ENCODE measurements at regions not wholly inside any gene's neighbourhood (a gene's known extent, or its start where the extent isn't known, plus 50 kb on each side); places are given as distances from the start of the nearest gene placed in this dataset.

DNA sequence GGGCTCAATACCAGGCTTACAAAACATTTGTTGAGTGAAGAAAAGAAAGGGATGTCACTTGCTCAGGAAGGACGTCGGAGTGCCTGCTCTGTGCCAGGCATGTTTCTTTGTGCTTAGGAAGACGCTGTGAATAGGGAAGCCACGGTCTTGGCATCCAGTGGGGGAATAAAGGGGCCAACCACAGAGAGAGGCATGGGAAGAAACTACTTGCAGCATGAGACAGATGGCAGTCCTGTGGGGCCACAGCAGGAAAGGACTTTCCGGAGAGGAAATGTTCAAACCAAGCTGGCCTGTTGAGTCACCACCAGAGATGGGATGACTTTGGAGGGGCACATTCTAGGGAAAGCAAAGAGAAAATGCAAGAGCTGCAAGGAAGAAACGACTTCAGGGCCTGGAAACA lies 173.2 kb downstream of the CDH26 start:
- DNase-seq (ENCODE audit: low spot score), result no peak

DNA sequence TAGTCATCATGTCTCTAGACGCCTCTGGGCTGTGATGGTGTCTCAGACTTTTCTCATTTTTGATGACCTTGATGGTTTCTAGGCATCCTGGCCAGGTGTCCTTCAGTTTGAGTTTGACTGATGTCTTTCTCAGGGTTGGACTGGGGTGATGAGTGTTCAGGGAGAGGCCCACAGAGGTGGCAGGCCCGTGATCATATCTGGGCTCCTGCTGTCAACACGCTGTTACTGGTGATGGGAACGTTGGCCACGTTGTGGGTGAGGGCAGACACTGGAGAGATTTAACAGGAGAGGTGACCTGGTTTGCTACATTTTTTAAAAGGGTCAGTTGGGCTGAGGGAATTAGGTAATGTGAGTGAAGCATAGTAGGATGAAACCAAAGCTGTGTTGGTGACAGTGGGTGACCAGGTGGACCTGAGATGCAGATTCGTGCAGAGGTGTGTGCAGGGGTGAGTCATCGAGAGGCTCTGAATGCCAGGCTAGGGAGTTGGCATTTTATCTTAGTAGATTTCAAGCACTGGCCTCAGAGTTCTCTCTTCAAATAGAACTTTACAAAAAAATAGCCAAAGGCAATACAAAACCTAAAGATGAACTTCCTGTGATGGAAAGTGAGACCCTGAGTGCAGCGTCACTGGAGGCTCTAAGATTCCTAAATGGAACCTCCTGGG lies 174.1 kb downstream of the CDH26 start:
- peak; percentile 5 for DNase-seq (ENCODE audit: low spot score)

DNA sequence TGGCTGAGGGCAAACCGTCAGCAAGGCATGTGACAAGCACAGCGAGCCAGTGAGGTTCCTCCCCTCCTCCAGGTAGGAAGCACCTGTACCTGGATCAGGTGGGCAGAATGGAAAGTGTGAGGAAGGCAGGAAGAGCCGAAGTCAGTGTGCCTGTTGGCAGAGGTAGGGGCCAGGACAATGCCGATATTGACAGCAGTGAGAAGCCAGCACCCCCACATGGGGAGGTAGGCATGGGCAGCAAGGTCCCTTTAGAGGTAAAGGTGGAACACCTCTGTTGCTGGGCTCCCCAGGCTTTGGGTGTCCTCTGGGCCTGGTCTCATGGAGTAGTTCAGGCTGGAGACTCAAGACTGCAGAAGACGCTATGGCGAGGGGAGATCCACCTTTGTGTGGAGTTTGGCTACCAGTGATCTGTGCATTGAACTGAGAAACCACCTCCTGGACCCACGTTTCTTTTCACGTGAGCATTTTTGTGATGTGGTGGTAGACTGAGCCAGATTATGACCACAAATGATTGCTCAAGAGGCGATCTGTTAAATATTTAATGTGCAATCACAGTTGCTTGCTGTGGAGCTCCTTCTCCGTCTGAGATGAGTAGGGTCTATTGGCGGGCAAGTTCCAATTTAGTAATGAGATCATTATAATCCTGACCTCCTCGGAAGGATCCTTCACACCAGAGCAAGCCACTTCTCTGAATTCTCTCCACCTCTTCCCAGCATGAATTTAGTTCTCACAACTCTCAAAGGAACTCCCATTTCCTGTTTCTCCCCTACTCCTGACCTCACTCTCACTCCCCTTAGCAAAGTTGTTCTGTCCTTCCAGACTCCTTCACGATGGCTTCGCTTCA lies 174.8 kb downstream of the CDH26 start:
- no peak for DNase-seq (ENCODE audit: low spot score)

DNA sequence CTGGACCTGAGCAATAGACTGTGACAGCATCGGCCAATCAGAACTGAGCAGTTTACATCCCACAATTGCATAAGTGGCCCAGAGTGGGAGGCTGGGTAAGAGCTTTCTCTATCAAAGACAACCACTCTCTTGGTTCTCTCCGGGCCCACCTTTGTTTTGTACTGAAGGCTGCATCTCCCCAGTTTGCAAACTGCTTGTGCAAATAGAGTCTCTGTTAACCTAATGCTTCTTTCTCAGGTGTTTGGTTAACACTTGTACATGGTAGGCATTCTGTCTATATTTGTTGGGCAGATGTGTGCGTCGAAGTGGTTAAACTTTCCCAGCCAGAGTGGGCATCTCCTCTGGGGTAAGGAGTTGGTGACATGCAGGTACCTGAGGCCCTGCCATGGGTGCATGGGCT lies 177.1 kb downstream of the CDH26 start:
- no peak for DNase-seq (ENCODE audit: low spot score)

DNA sequence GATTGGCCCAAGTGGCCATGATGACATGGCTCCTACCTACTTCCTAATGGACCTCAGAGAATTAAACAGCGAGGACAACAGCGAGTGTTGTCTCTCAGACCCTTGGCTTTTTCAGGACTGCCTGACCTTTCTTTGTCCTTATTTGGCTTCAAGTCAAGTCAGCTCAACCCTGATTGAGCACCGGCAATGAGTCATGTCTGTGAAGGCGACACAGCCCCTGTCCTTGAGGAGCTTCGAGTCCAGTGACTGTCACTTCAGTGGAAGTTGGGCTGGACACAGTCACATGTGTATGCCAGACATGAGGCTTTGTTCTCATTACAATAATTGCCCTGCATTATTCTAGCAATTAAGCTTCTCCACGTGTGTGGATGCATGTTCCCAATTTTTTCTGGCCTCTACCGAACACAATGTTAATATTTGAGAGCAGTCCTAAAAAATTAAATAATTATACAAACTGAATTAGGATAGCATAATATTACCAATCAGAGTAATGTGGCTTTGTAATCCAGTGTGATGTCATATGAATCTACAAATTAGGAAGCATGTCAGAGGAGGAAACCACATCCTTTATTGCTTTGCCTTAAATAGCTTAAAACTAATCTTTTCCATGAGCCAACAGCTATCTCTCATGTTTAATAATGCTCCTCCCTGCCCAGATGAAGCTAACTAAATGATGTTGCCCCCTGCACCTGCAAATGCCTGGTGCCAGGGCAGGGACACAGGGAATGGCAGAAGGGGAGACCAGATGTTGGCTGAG lies 178.6 kb downstream of the CDH26 start:
- DNase-seq (ENCODE audit: low spot score), result no peak

DNA sequence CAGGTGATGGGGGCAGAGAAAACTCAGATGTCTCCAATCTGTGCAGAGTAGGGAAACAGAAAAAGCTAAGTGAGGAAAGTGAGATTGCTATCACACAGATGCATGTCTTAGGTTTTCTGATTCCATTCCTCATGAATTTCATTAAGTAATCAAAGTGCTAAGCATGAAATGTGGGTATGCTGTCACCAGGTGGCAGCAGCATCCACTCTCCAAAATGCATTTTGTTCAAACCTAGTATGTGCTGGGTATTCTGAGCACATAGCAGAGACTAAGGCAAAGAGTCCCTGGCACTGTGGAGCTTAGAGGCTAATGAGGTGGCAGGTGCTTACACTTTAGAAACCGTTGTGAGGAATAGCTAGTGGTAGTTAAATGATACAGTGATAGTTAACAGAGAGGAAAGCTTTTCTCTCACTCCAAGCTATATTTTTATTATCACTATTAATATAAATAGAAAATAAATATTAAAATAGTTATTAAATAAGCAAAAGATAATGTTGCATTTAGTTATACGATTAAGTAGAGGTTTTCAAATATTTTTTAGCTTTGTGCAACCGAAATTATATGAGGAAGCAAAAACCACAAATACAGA lies 179.5 kb downstream of the CDH26 start:
- no peak for DNase-seq (ENCODE audit: low spot score)

DNA sequence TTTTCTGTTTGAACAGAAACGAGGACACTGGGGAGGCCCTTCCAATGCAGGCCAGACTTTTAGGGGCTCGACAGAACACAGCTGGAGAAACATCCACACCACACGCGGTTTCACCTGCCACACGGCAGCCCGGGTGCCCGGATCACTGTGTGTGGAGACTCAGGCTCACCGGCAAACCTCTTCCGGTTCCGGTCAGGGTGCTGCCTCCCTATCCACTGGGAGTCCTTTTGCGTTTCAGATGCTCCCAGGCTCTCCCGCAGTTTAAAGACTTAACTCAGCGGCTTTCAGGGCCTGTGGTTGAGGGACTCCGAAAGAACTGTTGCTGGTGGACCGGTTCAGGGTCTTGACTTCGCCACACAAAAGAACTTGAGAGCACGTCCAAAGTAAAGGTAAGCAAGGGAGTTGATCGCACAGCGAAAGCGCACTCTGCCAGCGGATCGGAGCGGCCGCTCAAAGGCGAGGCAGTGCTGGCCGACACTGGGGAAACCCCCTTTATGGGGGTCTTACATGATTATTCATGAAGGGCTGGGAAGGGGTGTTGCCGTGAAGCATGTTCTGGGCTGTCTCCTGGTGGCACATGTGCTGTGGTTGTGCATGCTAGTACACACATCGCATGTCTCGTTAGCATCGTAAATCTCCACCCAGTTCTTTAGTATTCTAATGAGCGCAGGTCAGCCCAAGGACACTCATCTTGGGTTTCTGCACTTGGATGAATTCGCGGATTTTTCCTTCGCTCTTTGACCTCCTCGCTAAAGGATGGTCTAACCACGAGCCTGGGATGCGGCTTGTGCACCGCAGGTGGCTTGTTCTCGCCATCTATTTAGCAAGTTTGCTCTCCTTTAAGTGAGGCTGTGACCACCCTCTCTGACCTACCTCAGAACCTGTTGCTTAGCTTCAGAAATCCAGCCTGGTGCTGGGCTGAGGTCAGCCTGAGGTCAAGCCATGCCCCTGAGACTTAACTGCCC lies 180.3 kb downstream of the CDH26 start:
- no peak for DNase-seq (ENCODE audit: low spot score)

DNA sequence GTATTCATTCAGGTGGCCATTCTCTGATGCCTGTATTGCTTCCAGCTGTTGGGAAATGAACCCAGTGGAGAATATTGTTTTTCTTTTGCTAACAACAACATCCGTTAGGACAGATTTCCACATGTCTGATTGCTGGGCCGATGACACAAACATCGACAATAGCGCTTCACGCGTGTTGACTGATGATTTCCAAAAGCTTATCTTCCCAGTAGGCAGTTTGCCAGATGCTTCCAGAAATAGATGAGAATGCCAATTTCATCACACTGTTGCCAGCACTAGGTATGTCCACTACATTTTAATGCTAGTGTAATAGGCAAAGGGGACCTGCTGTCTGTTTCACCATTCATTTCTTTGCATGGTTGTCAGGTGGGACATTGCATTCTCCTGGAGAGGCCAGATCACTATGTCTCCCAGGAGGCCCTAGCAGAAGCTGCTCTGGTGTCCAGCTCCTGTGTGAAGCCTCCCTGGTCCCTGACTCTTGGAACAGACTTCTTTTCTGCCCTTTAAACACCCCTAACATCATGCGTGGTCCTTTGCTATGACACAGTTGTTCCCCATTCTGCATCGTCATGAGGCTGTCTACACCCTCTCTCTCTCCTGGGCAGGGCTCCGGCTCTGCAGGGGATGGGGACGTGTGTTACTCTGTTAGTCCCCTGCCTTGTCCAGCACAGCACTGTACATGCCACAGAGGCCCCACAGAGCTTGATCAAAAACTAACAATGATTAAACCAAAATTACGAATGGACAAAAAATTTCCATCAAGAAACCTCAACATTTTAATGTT lies 181.6 kb downstream of the CDH26 start:
- no peak for DNase-seq (ENCODE audit: low spot score)

DNA sequence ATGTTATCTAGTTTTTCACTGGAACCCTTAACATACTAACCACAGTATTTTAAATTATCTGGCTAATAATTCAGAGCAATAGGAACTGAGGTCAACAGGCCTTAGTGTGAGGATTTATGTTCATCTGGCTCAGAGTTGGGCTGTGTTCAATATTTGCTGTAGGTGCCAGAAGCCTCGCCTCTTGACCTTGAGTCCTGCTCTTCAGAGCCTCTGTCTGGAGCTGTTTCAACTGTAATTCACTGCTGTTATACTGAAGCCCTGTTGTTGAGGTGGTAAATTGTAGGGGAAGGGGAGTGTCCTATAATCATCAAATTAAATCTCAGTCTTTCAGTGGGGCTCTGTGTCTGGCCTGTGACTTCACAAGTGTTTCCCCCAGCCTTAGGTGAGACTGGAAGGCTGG lies 184.4 kb downstream of the CDH26 start:
- DNase-seq (ENCODE audit: low spot score), result no peak

DNA sequence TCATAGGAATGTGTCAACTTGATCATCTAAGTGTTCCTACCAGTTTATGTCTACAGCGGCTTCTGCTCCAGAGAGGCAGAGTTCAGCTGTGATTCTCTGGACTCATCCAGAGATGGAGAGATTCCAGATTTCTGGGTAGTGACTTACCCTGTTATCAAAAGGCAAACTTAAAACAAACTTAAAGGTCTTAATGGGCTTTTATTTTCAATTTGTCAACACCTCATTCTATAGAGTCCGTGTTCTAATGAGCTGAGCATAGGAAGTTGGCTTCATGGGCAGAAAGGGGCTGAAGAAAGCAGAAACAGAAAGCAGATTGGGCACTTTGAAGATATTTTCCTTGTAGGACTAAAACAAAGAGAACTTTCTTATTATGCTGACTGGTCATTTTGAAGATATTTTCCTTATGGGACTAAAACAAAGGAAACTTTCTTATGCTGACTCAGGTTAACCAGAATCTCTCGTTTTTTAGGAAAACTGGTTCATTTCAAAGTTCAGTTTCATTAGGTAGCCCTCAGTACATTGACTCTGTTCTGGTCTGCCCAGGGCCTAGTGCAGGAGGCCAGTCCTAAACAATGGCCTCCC lies 185.1 kb downstream of the CDH26 start:
- no peak for DNase-seq (ENCODE audit: low spot score)

DNA sequence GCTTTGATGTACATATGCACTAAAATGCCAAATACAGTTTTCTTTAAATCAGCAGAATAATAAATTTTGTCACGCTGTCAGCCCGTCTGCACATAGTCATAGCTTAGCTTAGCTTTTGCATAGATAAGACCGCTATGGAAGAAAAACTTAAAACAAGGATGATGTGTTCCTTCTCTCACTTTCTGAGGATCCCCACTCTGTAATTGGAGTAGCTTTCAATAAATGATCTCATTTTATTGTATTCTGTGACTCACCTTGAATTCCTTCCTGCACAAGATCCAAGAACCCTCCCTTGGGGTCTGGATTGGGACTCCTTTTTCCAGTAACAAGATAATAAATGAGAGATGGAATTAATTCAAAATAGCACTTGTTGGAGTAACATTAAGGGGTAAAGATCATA lies 186.2 kb downstream of the CDH26 start:
- DNase-seq (ENCODE audit: low spot score), result no peak

DNA sequence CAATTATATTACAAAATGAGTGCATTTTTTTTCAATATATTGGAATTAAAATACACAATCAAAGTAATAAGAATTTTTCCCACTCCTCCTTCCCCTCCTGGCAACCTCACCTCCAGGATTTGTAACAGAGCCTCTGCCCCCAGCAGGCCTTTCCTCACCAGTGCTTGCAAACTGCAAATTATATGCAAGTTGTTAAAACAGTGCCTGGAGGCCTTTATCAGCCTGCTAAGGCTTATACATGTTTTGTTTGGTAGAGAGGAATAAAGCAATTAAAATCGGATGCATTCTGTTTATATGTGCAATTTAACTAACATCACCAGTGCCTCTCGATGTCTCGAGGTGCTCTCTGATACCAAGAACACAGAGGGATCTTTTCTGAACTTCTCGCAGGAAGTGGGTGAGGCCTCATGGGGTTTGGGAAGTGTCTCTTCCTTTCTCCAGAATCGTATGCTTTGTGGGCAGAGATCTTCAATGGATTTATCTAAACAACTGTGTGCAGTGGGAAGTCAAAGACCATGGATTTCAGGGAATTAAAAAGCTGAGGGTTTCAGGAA lies 186.8 kb downstream of the CDH26 start:
- no peak for DNase-seq (ENCODE audit: low spot score)

DNA sequence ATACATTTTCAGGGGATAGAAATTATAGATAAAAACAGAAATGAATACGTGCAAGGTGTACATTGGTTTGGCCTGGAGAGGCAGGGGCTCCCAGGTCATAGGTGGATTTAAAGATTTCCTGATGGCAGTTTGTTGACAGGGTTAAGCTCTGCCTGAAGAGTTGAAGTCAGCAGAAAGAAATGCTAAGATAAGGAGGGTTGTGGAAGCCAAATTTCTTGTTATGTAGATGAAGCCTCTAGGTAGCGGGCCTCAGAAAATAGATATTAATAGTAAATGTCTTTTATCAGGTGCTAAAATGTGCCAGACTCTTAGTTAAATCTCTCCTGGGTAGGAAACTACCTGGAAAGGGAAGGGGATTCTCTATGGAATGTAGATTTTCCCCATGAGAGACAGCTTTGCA lies 188.8 kb downstream of the CDH26 start:
- no peak for DNase-seq (ENCODE audit: low spot score)

DNA sequence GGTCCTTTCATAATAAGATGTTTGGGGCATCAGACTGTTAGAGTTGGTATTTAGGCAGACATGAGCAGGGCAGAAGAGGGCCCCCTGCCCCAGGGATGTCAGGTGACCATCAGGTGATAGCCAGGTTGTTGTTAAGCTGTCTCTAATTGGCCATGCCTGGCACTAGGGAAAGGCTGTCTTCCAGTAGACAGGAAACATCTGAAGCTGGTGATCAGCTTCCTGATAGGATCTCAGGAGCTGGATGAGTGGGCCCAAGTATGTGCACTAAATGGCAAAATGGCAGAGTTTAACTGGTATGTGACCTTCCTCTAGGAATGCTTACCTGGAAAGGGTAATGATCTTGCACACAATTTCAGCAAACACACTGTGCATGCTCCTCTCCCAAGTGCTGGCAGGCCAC lies 190.7 kb downstream of the CDH26 start:
- no peak for DNase-seq (ENCODE audit: low spot score)

DNA sequence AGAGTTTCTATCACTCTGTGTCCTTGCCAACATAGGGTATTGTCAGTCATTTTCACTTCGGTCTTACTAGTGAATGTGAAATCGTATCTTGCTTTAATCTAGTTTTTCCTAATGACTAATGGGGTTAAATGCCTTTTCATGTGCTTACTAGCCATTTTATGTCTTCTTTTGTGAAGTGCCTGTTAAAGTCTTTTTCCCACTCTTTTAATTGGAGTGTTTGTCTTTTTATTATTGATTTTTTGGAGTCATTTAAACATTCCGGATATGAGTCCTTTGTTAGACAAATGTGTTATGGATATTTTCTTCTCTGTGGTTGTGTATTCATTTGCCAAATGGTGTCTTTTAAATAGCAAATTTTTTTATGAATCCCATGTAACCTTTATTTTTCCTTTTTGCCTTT lies 194.6 kb downstream of the CDH26 start:
- DNase-seq (ENCODE audit: low spot score), result no peak

DNA sequence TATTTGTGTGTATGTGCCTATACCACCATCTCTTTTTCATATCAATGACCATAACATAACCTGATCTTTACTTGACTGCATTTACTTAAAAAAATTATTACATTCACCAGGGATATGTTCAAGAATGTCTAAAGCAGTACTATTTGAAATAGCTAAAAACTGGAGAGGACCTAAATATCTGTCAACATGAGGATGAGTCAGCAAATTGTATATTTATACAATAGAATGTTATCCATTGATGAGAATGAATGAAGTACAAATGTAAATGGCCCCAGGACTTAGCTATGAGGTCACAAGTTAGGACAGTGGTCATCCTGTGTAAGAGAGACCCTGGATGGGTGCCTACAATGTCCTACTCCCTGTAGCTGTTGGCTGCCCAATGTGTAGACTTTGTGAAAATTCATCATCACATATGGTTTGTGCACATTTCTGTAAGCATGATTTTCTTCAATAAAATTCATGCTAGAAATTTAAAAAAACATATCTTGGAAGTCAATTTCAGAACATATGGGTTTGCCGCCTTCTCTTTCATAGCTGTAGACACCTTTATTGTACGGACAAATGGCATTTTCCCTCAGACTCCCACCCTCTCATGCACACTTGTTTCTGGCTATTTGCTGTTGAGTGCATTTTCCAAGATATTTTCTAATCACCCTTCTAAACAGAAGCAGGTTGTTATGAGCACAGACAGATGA lies 202.4 kb downstream of the CDH26 start:
- DNase-seq (ENCODE audit: low spot score), result no peak

DNA sequence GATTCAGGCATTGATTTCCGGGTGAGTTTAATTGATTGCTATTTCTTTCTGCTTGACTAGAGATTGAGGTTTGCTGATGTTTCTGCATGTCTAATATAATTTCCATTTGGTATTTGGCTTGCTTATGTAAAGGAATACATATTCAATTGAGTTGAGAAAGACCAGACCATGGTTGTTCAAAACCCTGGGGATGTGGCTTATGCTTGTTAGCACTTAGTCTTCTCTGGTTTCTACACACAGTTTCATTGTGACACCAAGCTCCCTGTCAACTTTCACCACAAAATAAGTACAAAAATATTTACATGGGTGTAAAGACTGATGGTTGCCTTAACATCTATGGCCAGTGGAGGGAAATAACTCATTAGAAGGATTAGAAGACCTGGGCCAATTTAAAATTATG lies 209.6 kb downstream of the CDH26 start:
- no peak for DNase-seq (ENCODE audit: low spot score)

DNA sequence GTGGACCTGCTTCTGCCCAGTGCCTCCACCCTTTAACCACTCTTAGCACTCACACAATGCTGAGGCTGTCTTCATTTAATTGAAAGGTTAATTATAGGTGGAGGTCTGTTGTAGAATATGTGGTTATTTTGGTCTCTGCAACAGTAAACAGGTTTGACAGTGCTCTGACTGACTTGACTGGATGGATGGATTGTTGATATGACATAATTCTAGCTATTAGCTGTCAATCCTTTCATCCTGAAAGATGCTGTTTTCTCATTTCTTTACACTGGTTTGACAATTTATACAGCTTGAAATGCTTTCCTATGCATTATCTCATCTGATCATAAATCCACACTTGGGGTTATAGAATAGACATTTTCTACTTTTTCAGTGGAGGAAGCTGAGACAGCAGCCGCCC lies 210.7 kb downstream of the CDH26 start:
- DNase-seq (ENCODE audit: low spot score), result no peak

DNA sequence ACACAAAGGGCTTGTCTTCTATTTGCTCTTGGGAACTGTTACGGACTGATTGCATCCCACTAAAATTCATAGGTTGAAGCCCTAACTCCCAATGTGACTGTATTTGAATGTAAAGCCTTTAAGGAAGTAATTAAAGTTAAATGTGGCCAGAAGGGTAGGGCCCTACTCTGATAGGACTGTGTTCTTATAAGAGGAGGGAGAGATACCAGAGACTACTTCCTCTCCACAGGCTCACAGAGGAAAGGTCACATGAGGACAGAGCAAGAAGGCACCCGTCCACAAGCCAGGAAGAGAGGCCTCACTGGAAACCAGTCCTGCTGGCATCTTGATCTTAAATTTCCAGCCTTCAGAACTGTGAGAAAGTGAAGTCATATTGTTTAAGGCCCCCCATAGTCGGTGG lies 211.9 kb downstream of the CDH26 start:
- DNase-seq (ENCODE audit: low spot score), result no peak
